AG09309 (cell line): ENCODE measurements at regions not wholly inside any gene's neighbourhood (a gene's known extent, or its start where the extent isn't known, plus 50 kb on each side); places are given as distances from the start of the nearest gene placed in this dataset.

ENCODE experiments used
- DNase-seq: peaks from one replicate; pipeline ENCODE4 v3.0.0-alpha.2; 2010; ENCODE audit warnings: low read depth
- H3K4me3 ChIP-seq: 2 replicates; pipeline ENCODE4 v1.5.1; 2011; ENCODE audit warnings: mild to moderate bottlenecking, low read depth, low read length, moderate library complexity; ENCODE audit not compliant: control insufficient read depth
- TF ChIP-seq, protein P1 (sequence below): IDR thresholded peaks from 2 replicates; pipeline ENCODE4 v1.5.1; 2011; ENCODE audit warnings: mild to moderate bottlenecking, low read depth, low read length, inconsistent platforms; ENCODE audit not compliant: insufficient read depth, control insufficient read depth; ENCODE audit errors: missing control alignments

DNA sequence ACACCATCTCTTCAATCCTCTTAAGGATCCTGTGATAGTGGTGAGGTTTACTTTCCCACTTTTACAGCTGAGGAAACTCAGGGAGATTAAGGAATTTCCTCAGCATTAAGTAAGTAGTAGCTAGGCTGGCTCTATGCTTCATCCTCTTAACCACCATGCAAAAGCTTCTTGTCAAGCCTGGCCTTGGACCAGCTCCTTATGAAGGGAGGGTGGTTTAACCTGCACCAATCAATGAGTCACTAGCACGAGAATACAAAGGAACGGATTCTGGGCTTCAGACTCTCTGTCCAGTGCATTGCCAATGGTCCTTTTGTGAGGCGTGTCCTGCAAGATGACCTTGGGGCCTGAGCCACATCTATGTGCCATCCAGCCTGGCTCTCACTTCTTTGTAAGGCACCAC is 202.0 kb upstream of the CFAP20DC start:
- TF ChIP-seq, protein P1, sequence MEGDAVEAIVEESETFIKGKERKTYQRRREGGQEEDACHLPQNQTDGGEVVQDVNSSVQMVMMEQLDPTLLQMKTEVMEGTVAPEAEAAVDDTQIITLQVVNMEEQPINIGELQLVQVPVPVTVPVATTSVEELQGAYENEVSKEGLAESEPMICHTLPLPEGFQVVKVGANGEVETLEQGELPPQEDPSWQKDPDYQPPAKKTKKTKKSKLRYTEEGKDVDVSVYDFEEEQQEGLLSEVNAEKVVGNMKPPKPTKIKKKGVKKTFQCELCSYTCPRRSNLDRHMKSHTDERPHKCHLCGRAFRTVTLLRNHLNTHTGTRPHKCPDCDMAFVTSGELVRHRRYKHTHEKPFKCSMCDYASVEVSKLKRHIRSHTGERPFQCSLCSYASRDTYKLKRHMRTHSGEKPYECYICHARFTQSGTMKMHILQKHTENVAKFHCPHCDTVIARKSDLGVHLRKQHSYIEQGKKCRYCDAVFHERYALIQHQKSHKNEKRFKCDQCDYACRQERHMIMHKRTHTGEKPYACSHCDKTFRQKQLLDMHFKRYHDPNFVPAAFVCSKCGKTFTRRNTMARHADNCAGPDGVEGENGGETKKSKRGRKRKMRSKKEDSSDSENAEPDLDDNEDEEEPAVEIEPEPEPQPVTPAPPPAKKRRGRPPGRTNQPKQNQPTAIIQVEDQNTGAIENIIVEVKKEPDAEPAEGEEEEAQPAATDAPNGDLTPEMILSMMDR: no peak
- H3K4me3 ChIP-seq: no peak overlapping the region
- no peak for DNase-seq

DNA sequence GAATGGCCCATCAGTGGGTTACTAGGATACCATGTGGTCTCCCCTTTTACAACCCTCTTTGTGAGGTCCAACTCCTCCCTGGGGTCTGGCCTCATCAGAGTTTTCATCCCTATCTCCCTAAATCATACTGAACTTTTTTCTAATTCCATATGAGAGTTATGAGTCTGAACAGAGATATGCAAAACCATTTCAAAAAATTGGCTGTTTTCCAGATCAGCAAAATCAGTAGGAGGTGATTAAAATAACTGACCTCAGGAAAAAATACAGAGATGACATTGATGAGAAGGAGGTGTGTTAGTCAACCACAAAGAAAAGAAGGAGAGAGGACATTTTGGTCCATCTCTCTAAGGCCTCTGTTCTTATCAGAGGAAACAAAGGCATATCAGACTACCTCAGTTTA is 200.8 kb upstream of the CFAP20DC start:
- no peak overlapping the region for H3K4me3 ChIP-seq
- DNase-seq: no peak
- TF ChIP-seq, protein P1: no peak

DNA sequence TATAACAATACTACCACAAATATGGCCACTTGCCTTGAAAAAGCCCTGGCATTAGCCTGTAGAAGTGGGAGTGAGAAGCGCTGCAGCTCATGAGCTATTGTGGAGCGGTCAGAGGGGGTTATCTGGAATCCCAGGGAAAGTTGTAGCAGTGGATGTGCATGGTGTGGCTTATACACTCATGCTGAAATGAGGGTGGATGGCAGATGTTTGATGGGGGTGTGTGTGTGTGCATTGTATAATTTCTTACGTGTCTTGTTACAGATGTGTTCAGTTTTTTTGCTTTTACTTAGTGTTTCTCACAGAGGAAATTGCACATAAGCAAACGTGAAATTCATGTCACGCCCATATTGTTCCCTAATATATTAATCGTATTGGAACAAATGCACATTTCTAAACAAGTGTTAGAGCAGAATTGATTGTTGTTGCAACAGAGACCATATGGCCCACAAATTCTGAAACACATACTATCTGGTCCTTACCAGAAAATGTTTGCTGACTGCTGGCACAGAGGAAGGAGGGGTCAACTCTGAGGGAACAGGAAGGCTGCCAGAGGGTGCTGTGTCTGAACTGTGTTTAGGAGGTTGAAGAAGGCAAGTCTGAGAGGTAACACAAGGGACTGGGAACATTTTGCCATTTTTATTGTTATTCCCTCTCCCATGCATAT is 200.0 kb upstream of the CFAP20DC start:
- TF ChIP-seq, protein P1: no peak
- H3K4me3 ChIP-seq: no peak overlapping the region
- DNase-seq: no peak

DNA sequence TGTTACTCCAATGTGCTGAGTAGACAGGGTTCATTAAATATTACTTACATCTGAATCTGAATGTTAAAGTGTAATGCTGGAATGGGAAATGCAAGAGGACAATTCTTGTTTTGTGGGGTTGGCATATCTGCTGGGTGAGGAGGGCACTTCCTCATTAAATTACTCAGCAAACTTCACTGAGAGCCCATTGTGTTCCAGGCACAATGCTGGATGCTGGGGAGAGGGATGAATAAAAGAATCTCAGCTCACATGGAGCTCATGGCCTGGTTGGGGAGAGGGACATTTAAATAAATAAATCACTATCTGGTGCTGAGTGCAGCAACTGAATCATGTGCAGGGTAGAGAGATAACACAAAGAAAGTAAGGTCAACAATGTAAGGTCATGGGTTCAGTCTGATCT is 199.2 kb upstream of the CFAP20DC start:
- TF ChIP-seq, protein P1: no peak
- DNase-seq: no peak
- H3K4me3 ChIP-seq: no peak overlapping the region

DNA sequence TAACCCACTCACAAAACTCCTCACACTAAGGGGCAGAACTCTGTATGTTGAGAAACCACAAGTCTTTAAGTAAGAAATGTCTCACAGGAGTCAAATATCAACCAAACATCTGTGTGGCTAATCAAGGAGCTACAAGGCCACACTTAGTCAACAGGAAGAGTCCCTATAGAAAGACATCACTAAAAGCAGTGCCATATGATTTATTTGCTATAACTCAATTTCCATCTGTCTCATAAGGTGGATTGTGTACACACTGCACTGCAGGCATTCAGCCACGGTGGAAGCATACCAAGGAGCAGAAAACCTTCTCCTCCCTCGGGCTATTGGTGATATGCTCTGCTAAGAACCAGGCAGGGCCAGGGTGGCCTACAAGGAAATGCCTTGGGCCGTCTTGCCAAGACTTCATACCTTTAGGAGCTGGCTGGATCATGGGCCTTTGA is 197.6 kb upstream of the CFAP20DC start:
- DNase-seq: no peak
- TF ChIP-seq, protein P1: no peak
- no peak overlapping the region for H3K4me3 ChIP-seq

DNA sequence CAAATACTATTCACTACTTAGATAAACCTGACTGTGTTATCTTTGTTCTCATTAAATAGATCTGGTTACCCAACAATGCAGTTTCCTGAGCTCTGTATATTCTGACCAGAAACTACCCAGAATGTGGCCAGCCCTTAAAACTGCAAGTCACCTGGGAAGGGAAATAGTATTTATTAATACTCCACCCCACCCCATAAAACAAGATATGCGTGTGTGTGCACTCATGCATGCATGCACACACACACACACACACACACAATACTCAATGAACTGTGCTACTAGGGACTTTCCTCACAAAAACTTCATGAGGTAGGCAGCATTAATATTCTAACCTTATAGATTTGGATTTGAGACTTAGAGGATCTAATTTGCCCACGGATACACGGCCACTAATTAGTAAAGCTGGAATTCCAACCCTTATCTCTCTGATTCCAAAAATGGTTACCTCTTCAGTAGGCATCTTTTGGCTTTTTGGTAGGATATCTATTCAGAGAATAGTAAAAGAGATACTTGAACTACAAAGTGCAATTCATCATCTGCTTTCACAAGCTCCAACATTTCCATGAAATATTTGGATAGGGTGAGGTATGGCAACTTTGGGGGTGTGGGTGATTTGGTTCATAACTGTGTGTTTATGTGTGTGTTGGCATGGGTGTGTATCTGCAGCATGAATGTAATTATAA is 197.0 kb upstream of the CFAP20DC start:
- DNase-seq: no peak
- TF ChIP-seq, protein P1: no peak
- H3K4me3 ChIP-seq: no peak overlapping the region
